ENCODE measurements at regions not wholly inside any gene's neighbourhood (a gene's known extent, or its start where the extent isn't known, plus 50 kb on each side); places are given as distances from the start of the nearest gene placed in this dataset.

GRCh38 chr9:117547904-117548303 lies 133.0 kb upstream of the ASTN2 start:
- Histone ChIP-seq H3K9me3 (ENCODE audit: control insufficient read depth in 1 of 2, low read length in 2 of 2) (no peaks in the 10 kb centered on the region), H3K4me3 (ENCODE audit: low read depth in 1 of 2, low read length in 2 of 2) (no peak overlapping the region), H3K27ac (ENCODE audit: low read length) (no peak overlapping the region)

DNA sequence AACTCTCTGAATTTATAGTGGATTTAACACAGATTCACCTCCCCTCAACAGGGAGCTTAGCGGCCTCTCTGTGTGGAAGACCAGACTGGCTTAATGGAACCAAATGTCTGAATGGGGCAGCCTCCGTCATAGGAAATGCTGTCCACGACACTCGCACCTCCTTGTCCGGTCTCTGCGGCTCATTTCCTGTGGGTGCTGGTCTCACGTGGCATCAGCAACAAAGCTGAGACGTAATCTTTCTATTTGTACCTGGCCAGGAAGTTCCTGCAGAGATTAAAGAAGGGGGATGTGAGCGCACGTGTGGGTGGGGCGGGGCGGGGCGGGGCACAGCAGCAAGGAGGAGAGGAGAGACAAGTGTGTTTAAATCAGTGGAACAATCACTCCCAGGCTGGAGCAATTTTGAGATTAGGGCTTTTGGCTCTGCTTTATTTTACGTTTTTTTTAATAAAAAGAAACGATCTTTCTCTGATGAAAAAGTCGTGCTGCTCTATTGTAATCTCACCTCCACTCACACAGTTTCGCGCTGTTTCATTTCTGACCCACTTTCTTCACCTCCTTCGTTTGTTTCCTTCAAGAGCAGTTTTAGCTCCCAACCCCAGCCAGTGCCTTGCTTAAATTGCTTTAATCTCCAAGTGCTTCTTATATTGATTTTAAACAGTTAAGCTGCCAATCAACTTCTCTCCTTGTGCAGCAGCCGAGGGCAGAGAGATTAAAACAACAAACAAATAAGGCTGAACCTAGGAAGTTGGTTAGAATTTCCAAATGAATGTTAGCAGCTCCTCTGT lies 132.2 kb upstream of the ASTN2 start:
- H3K27ac ChIP-seq (ENCODE audit: low read length): no peak overlapping the region
- H3K4me3 ChIP-seq (ENCODE audit: low read depth in 1 of 2, low read length in 2 of 2): no peak overlapping the region
- H3K4me1 ChIP-seq (ENCODE audit: control insufficient read depth in 1 of 2, insufficient read depth in 2 of 2, low read length in 2 of 2): no peaks in the 10 kb centered on the region
- H3K9me3 ChIP-seq (ENCODE audit: control insufficient read depth in 1 of 2, low read length in 2 of 2): no peaks in the 10 kb centered on the region
- H3K27me3 ChIP-seq (ENCODE audit: low read depth, low read length): no peaks in the 10 kb centered on the region
- H3K36me3 ChIP-seq (ENCODE audit: control insufficient read depth in 1 of 2, insufficient read depth in 2 of 2, low read length in 2 of 2): no peaks in the 10 kb centered on the region

More at GRCh38 chr9:117547904-117548303, 133.0 kb upstream of the ASTN2 start:
- no peaks in the 10 kb centered on the region for H3K27me3 ChIP-seq (ENCODE audit: low read depth, low read length)
- no peaks in the 10 kb centered on the region for H3K36me3 ChIP-seq (ENCODE audit: control insufficient read depth in 1 of 2, insufficient read depth in 2 of 2, low read length in 2 of 2)
- H3K4me1 ChIP-seq (ENCODE audit: control insufficient read depth in 1 of 2, insufficient read depth in 2 of 2, low read length in 2 of 2): no peaks in the 10 kb centered on the region

- Histone ChIP-seq H3K9me3 (ENCODE audit: control insufficient read depth in 1 of 2, low read length in 2 of 2) (no peaks in the 10 kb centered on the region), H3K4me1 (ENCODE audit: control insufficient read depth in 1 of 2, insufficient read depth in 2 of 2, low read length in 2 of 2) (no peaks in the 10 kb centered on the region), H3K4me3 (ENCODE audit: low read depth in 1 of 2, low read length in 2 of 2) (no peak overlapping the region), H3K27ac (ENCODE audit: low read length) (no peak overlapping the region), H3K27me3 (ENCODE audit: low read depth, low read length) (no peaks in the 10 kb centered on the region), H3K36me3 (ENCODE audit: control insufficient read depth in 1 of 2, insufficient read depth in 2 of 2, low read length in 2 of 2) (no peaks in the 10 kb centered on the region)
Observed at GRCh38 chr9:117545846-117546245, 131.0 kb upstream of the ASTN2 start.

- no peaks in the 10 kb centered on the region for H3K27me3 ChIP-seq (ENCODE audit: low read depth, low read length)
- H3K9me3 ChIP-seq (ENCODE audit: control insufficient read depth in 1 of 2, low read length in 2 of 2): no peaks in the 10 kb centered on the region
- no peaks in the 10 kb centered on the region for H3K36me3 ChIP-seq (ENCODE audit: control insufficient read depth in 1 of 2, insufficient read depth in 2 of 2, low read length in 2 of 2)
- H3K27ac ChIP-seq (ENCODE audit: low read length): no peak overlapping the region
- no peak overlapping the region for H3K4me3 ChIP-seq (ENCODE audit: low read depth in 1 of 2, low read length in 2 of 2)
- H3K4me1 ChIP-seq (ENCODE audit: control insufficient read depth in 1 of 2, insufficient read depth in 2 of 2, low read length in 2 of 2): no peaks in the 10 kb centered on the region
Observed at GRCh38 chr9:117543089-117543488, 128.2 kb upstream of the ASTN2 start.

DNA sequence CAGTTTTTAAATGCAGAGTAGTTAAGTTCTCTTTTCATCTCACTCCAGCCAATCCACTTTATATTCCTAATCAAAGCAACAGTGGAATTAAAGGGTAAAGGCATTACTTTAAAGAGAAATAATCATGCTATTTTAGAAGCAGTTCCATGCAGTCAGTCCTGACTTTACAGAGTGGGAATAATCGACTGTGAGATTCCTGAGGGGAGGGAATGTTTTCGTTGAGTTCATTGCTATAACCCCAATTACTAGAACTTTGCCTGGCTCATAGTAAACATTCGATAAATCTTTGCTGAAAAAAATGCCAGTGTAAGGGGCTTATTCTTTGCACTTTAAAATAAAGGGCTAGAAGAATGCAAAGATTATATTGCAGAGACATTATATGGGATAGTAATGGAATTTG lies 127.2 kb upstream of the ASTN2 start:
- no peaks in the 10 kb centered on the region for H3K36me3 ChIP-seq (ENCODE audit: control insufficient read depth in 1 of 2, insufficient read depth in 2 of 2, low read length in 2 of 2)
- H3K27ac ChIP-seq (ENCODE audit: low read length): no peak overlapping the region
- H3K9me3 ChIP-seq (ENCODE audit: control insufficient read depth in 1 of 2, low read length in 2 of 2): no peaks in the 10 kb centered on the region
- no peaks in the 10 kb centered on the region for H3K4me1 ChIP-seq (ENCODE audit: control insufficient read depth in 1 of 2, insufficient read depth in 2 of 2, low read length in 2 of 2)
- H3K4me3 ChIP-seq (ENCODE audit: low read depth in 1 of 2, low read length in 2 of 2): no peak overlapping the region
- no peaks in the 10 kb centered on the region for H3K27me3 ChIP-seq (ENCODE audit: low read depth, low read length)

GRCh38 chr9:117541181-117541580 lies 126.3 kb upstream of the ASTN2 start:
- Histone ChIP-seq H3K4me3 (ENCODE audit: low read depth in 1 of 2, low read length in 2 of 2) (no peak overlapping the region), H3K27ac (ENCODE audit: low read length) (no peak overlapping the region), H3K4me1 (ENCODE audit: control insufficient read depth in 1 of 2, insufficient read depth in 2 of 2, low read length in 2 of 2) (no peaks in the 10 kb centered on the region), H3K27me3 (ENCODE audit: low read depth, low read length) (no peaks in the 10 kb centered on the region), H3K9me3 (ENCODE audit: control insufficient read depth in 1 of 2, low read length in 2 of 2) (no peaks in the 10 kb centered on the region), H3K36me3 (ENCODE audit: control insufficient read depth in 1 of 2, insufficient read depth in 2 of 2, low read length in 2 of 2) (no peaks in the 10 kb centered on the region)

DNA sequence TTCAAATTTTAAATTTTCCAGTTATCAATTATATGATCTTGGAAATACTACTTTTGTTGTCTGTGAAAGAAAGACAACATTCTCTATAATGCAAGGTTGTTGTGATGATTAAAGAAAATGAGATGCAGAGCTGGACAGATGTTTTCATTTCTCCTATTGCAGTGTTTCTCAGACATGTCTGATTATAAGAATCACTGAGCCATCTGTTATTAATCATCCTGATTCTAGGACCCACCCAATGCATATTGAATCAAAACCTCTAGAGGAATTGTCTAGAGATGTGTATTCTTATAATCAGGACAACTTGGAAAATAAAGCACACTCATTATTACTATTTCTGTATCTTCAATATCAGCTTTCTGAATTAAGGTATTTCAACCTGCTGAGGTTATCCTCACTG lies 121.1 kb upstream of the ASTN2 start:
- Histone ChIP-seq H3K4me3 (ENCODE audit: low read depth in 1 of 2, low read length in 2 of 2) (no peak overlapping the region), H3K27ac (ENCODE audit: low read length) (no peak overlapping the region), H3K36me3 (ENCODE audit: control insufficient read depth in 1 of 2, insufficient read depth in 2 of 2, low read length in 2 of 2) (no peaks in the 10 kb centered on the region), H3K4me1 (ENCODE audit: control insufficient read depth in 1 of 2, insufficient read depth in 2 of 2, low read length in 2 of 2) (no peaks in the 10 kb centered on the region), H3K27me3 (ENCODE audit: low read depth, low read length) (no peaks in the 10 kb centered on the region), H3K9me3 (ENCODE audit: control insufficient read depth in 1 of 2, low read length in 2 of 2) (no peaks in the 10 kb centered on the region)

DNA sequence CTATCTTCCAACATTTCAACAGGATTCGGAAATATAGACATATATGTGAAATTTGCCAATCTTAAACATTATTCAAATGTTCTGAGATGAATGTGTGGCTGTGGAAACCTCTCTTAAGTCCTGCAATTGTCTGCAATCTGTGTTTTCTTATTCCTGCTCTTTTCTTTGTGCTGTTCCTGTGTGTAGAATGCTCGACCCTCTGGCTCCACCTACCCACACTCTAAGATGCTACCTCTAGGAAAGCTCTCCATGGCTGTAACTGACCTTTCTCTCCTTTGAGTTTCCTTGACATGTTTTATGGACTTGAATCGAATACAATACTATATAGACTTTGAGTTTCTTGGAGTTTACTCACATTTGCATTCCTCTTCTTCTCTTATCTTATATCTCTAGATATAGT lies 120.6 kb upstream of the ASTN2 start:
- Histone ChIP-seq H3K9me3 (ENCODE audit: control insufficient read depth in 1 of 2, low read length in 2 of 2) (no peaks in the 10 kb centered on the region), H3K4me1 (ENCODE audit: control insufficient read depth in 1 of 2, insufficient read depth in 2 of 2, low read length in 2 of 2) (no peaks in the 10 kb centered on the region), H3K4me3 (ENCODE audit: low read depth in 1 of 2, low read length in 2 of 2) (no peak overlapping the region), H3K36me3 (ENCODE audit: control insufficient read depth in 1 of 2, insufficient read depth in 2 of 2, low read length in 2 of 2) (no peaks in the 10 kb centered on the region), H3K27me3 (ENCODE audit: low read depth, low read length) (no peaks in the 10 kb centered on the region), H3K27ac (ENCODE audit: low read length) (no peak overlapping the region)

- H3K4me3 ChIP-seq (ENCODE audit: low read depth in 1 of 2, low read length in 2 of 2): no peak overlapping the region
- no peaks in the 10 kb centered on the region for H3K4me1 ChIP-seq (ENCODE audit: control insufficient read depth in 1 of 2, insufficient read depth in 2 of 2, low read length in 2 of 2)
- no peaks in the 10 kb centered on the region for H3K36me3 ChIP-seq (ENCODE audit: control insufficient read depth in 1 of 2, insufficient read depth in 2 of 2, low read length in 2 of 2)
- H3K9me3 ChIP-seq (ENCODE audit: control insufficient read depth in 1 of 2, low read length in 2 of 2): no peaks in the 10 kb centered on the region
- no peaks in the 10 kb centered on the region for H3K27me3 ChIP-seq (ENCODE audit: low read depth, low read length)
- no peak overlapping the region for H3K27ac ChIP-seq (ENCODE audit: low read length)
Observed at GRCh38 chr9:117528225-117528624, 113.4 kb upstream of the ASTN2 start.

DNA sequence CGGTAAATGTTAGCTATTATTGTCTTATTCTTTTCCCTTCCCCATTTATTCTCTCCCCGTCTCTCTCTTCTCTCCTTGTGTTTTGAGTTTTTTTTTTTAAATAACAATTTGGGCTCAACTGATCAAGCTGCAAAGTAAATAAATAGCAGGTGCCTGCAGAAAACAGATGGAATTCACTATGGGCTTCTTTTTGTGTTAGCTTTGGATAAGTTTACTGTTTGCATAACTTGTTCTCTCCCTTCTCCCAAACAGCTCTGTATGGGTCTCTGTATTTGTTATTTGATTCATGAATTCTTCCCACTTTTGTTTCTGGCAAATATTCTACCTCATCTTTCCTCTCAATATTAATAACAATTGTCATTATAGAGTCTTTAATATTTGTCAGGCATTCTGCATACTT lies 111.8 kb upstream of the ASTN2 start:
- Histone ChIP-seq H3K4me1 (ENCODE audit: control insufficient read depth in 1 of 2, insufficient read depth in 2 of 2, low read length in 2 of 2) (no peaks in the 10 kb centered on the region), H3K36me3 (ENCODE audit: control insufficient read depth in 1 of 2, insufficient read depth in 2 of 2, low read length in 2 of 2) (no peaks in the 10 kb centered on the region), H3K4me3 (ENCODE audit: low read depth in 1 of 2, low read length in 2 of 2) (no peak overlapping the region), H3K9me3 (ENCODE audit: control insufficient read depth in 1 of 2, low read length in 2 of 2) (no peaks in the 10 kb centered on the region), H3K27me3 (ENCODE audit: low read depth, low read length) (no peaks in the 10 kb centered on the region), H3K27ac (ENCODE audit: low read length) (no peak overlapping the region)

- no peaks in the 10 kb centered on the region for H3K9me3 ChIP-seq (ENCODE audit: control insufficient read depth in 1 of 2, low read length in 2 of 2)
- no peak overlapping the region for H3K4me3 ChIP-seq (ENCODE audit: low read depth in 1 of 2, low read length in 2 of 2)
- H3K36me3 ChIP-seq (ENCODE audit: control insufficient read depth in 1 of 2, insufficient read depth in 2 of 2, low read length in 2 of 2): no peaks in the 10 kb centered on the region
- H3K4me1 ChIP-seq (ENCODE audit: control insufficient read depth in 1 of 2, insufficient read depth in 2 of 2, low read length in 2 of 2): no peaks in the 10 kb centered on the region
- H3K27me3 ChIP-seq (ENCODE audit: low read depth, low read length): no peaks in the 10 kb centered on the region
- no peak overlapping the region for H3K27ac ChIP-seq (ENCODE audit: low read length)
Observed at GRCh38 chr9:117523531-117524153, 108.8 kb upstream of the ASTN2 start.

GRCh38 chr9:117521293-117521692 lies 106.4 kb upstream of the ASTN2 start:
- H3K36me3 ChIP-seq (ENCODE audit: control insufficient read depth in 1 of 2, insufficient read depth in 2 of 2, low read length in 2 of 2): no peaks in the 10 kb centered on the region
- no peaks in the 10 kb centered on the region for H3K4me1 ChIP-seq (ENCODE audit: control insufficient read depth in 1 of 2, insufficient read depth in 2 of 2, low read length in 2 of 2)
- H3K9me3 ChIP-seq (ENCODE audit: control insufficient read depth in 1 of 2, low read length in 2 of 2): no peaks in the 10 kb centered on the region
- no peak overlapping the region for H3K4me3 ChIP-seq (ENCODE audit: low read depth in 1 of 2, low read length in 2 of 2)
- no peaks in the 10 kb centered on the region for H3K27me3 ChIP-seq (ENCODE audit: low read depth, low read length)
- no peak overlapping the region for H3K27ac ChIP-seq (ENCODE audit: low read length)
